ENCODE measurements at regions not wholly inside any gene's neighbourhood (a gene's known extent, or its start where the extent isn't known, plus 50 kb on each side); places are given as distances from the start of the nearest gene placed in this dataset.

DNA sequence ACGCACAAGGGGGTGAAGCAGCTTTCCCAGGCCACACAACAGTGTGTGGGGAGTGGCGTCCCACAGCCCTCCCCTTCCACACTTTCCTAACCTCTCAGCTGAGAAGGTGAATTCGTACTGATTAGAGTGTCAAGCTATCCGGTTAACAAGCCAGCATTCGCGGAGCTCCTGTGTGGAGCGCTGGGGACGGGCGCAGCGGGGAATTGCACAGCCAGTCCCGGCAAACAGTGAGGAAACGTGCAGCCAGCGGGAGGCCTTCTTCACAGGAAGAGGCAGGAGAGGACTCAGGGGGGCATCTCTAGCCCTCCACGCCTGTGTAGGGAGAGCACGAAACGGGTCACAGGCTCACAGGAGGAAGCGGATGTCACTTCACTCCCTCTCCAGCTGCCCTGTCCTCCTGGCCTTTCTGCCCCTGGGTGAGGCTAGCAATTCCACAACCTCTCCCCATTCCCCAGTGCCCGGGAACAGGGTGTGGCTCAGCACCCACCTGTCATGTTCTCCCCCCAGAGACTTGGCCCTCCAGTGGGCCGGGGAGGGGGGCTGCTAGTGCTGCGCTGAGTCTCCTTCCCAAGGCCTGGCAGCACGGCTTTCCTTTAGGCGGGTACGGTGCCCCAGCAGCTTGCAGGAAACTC, 117.3 kb downstream of the CPZ start:
- no peak for DNase-seq

DNA sequence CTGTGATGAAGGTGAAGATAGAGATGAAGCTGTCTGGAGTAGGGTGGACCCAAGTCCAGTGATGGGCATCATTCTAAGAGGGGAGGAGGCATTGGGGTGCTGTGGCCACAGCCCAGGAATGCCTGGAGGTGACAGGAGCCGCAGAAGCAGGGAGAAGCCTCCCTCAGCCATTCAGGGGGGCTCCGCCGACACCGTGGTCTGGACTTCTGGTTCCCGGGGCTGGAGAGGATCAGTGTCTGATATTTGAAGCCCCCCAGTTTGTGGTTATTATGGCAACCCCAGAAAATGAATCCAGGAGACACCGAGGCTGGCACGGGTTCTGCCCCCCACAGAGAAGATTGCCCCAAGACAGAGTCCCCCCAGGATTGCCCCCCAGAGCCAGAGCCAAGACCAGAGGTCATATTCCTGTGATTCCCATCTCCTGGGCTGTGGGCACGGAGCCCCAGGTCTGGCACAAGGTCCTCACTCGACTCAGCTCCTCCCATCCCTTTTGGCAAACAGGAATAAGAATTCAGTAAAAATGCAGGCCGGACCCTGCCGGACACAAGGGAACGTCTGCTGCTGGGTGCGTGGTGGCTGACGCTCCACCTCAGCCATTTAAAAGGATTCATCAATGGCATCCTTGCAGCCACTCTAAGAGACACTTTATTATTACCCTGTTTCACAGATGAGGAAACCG, 116.6 kb downstream of the CPZ start:
- DNase-seq, result no peak

DNA sequence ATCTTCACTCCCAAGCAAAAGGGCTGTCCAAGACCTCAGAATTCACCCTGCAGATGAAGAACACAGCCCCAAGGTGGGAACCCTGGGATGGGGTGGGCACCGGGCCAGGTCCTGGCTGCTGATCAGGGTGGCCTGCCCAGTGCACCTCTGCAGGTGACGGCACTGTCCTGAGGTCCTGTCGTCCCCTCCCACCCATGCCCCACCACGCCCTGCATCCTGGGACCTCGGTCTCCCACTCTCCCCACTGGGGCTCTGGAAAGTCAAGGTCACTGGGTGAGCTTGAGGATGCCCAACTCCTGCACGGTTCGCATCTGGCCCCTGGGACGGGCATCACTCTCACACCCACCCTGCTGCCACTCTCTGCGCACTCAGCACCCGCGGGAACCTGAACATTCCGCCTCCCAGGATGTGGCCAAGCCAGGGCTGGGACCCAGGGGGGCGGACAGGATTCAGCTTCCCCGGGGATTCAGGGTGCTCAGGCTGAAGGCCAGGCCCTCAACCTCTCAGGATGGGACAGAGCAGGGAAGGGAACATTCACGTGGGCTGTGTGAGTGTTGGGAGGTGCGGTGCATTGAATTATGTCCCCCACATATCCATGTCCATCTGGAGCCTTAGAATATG, 115.9 kb downstream of the CPZ start:
- DNase-seq, result no peak

- DNase-seq, result no peak
Measured at GRCh38 chr4:8707045-8707781, 114.6 kb downstream of the CPZ start.

DNA sequence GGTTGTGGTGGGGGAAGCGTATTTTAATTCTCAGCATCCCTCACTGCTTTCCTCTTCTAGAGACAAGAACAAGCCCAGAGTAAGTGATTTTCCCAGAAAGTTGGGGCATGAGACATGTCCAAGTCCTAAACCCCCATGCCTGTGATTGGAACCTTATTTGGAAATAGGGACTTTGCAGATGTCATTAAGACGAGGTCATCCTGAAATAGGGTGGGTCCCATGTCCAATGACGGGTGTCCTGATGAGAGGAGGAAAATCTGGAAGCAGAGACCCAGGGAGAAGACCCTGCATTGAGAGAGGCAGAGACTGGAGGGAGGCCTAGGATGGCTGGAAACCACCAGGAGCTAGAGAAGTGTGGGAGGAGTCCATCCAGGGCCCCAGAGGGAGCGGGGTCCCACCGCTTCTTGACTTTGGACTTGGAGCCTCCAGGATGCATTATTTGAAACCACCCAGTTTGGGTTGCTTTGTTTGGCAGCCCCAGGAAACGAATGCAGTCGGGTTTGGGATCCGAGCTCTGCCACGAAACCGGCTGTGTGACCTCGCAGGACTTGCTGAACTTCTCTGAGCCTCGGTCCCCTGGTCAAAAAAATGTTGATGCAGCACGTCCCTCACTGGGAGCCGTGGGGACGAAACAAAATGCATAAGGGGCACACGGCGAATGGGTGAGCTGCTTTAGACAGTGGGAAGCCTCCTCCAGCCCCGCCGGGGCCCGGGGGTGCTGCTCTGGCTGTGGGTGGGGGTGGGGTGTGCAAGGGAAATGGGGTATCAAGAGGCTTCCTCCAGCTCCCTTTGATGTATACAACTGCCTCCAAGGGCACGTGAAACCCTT, 113.9 kb downstream of the CPZ start:
- no peak for DNase-seq

GRCh38 chr4:8705161-8706145, 112.9 kb downstream of the CPZ start:
- no peak for DNase-seq

DNA sequence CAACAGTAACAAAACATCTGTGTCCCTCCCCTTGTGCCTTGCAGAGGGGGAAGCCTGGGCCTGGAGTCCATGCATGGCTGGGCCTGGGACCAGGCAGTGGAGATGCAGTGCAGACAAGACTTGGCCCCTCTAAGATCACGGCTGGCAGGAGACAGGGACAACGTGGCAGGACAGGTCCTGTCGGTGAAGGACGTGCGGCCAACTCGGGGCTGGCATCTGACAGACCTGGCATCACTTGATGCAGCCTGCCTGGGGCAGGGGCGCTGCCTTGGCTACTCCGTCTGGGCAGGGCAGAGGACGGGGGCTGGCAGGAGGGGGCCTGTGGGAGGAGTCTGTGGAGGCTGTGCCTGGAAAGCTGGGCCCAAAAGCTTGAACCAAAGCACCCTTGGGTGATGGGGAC, 112.1 kb downstream of the CPZ start:
- DNase-seq, result no peak

GRCh38 chr4:8703857-8704495, 111.4 kb downstream of the CPZ start:
- no peak for DNase-seq

- no peak for DNase-seq
Measured at GRCh38 chr4:8703401-8703696, 110.8 kb downstream of the CPZ start.

DNA sequence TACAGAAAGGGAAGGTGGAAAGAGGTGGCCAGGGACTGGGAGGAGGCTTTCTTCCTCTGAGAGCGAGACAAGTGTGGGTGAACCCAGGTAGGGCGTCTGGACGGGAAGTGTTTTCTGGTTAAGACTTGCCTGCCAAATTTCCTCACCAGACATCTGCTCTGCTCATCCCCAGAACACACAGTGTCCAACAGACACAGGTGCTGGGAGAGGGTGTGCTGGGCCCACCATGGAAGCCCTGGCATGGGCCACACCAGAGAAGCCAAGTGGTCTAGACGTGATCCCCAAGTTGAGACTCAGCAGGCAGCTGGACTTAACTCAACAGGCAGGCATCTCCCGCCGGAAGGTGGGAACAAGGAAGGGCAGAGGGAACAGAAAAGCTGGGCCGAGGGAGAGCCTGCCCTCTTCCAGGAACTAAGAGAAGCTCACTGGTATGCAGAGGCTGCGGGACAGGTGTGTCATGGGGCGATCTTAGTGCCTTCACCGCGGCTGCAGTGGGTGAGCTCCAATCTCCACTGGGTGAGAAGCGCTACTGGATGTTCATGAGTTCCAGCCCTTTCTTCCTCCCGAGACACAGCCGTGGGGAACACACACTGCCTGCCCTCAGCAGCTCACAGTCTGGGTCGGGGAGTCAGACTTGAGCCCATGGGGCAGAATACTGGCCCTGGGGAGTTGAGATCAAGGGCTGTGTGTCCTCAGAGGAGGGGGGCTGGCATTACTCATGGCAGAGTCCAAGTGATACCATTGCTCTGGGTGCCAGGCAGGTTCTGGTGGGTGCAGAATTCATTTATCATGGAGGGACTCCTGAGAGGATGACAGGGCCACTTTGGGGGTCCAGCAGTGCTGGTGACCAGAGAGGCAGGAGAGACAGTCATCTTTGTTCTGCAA, 110.2 kb downstream of the CPZ start:
- no peak for DNase-seq

DNA sequence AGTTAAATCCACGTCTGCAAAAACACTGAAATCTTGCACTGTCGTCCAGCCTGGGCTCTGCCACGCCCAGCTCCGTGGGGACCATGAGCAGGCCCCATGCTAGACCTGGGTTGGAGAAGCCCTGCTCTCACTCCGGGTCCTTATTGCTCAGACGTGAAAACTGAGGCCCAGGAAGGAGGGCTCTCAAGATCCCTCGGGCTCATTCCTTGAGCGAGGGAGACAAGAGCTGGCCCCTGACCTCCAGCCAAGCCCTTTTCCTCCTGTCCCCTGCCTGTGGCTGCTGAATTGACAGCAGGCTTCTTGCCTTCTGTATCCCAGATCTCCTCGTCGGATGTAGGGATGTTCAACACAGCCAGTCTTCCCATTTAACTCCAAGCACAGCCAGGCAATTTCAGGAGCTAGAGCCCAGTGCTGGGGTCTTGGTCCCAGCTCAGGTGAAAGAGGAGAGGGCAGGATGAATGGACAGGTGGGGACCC, 109.5 kb downstream of the CPZ start:
- DNase-seq, result no peak

DNA sequence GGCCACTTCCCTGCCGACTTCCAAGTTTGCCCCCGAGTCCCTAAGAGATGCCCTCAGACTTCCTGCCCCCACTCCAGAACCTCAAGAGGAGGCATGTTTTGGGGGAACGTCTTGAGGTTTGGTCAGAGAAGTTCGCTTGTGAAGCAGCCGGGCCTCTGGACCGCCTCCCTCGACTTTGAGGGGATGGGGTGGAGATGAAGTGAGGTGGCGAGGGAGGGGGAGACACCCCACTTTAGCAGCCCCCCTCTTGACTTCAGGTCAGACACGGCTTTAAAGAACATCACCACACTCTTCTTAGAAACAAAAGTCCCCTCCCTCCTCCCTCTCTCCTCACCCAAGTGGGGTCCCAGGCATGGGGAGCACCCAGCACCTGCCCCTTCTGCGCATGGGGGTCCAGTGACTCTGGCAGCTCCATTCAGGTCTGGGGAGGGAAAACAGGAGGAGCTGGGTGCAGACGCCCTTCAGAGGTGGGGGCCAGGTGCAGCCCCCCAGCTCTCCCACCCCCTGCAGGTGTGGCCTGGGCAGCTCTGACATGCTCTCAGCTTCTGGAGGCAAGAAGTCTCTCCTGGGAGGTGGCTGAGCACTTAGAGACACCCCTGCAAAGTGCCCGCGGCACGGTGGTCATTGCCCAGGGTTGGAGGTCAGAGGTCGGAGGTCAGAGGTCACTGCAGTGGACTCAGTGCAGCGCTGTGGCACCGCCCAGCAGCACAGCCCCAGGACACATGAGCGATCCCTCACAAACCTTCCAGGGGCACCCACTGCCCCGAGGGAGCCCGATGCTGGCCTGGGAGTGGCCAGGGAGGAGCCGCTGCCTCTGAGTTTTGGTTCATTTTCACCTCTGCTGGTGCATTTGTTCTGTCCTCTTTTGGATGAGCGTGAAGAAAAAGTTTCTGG, 108.8 kb downstream of the CPZ start:
- DNase-seq, result no peak

GRCh38 chr4:8700531-8700930, 108.0 kb downstream of the CPZ start:
- DNase-seq, result no peak

GRCh38 chr4:8699479-8700145, 107.0 kb downstream of the CPZ start:
- no peak for DNase-seq

- DNase-seq, result no peak
Measured at GRCh38 chr4:8699063-8699385, 106.5 kb downstream of the CPZ start.

DNA sequence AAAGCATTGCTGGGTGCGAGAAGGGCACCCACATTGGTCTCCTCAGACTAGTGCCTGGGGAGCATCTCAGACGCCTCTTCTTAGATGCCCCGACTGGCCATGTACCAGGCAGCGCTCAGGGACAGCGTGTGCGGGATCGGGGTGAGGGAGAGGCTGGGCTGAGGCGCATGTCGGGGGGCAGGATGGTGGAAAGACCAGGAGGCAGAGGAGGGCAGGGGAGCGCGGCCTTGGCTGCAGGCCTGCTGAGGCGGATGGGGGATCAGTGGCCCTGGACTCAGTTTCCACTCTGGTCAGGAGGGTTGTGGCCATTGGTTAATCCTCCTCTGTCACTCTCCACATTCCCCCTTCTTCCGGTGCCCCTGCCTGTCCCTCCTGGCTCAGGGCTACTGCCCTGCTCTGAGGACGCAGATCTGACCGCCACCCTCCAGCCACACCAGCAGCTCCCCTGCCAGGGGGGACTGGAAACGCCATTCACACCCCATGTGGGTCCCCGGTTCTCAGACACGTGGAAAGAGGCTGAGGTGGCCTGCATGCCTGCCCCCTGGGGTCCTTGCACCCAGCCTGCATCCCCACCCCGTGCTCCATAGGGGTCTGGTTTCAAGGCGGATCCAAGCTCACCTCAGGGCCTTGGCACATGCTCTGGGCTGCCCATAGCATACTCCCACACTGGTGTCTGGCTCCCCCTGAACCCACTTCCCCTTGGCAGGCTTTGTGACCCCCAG, 105.9 kb downstream of the CPZ start:
- no peak for DNase-seq

- no peak for DNase-seq
Measured at GRCh38 chr4:8697826-8698225, 105.3 kb downstream of the CPZ start.

All from hippocampal formation (tissue), 2 donors.